HT1080 (cell line): ENCODE measurements at regions not wholly inside any gene's neighbourhood (a gene's known extent, or its start where the extent isn't known, plus 50 kb on each side); places are given as distances from the start of the nearest gene placed in this dataset.
A peak's percentile ranks its signal among the peaks of the same experiment; 100 is the strongest.

Source experiments
- DNase-seq: peaks from one replicate; pipeline ENCODE4 v3.0.0-alpha.2; 2015; ENCODE audit warnings: low read depth

- no peak for DNase-seq
Observed at GRCh38 chr2:42906111-42906556, 113.8 kb upstream of the HAAO start.

- no peak for DNase-seq
Observed at GRCh38 chr2:42905341-42906110, 113.1 kb upstream of the HAAO start.

- DNase-seq, result no peak
Observed at GRCh38 chr2:42904576-42904876, 112.1 kb upstream of the HAAO start.

GRCh38 chr2:42903821-42904575 lies 111.6 kb upstream of the HAAO start:
- no peak for DNase-seq

- no peak for DNase-seq
Observed at GRCh38 chr2:42902939-42903709, 110.7 kb upstream of the HAAO start.

GRCh38 chr2:42901076-42901640 lies 108.8 kb upstream of the HAAO start:
- DNase-seq, result peak; percentile 23

- no peak for DNase-seq
Observed at GRCh38 chr2:42900289-42900891, 108.0 kb upstream of the HAAO start.

- no peak for DNase-seq
Observed at GRCh38 chr2:42897358-42897757, 105.0 kb upstream of the HAAO start.

GRCh38 chr2:42895791-42896135 lies 103.4 kb upstream of the HAAO start:
- DNase-seq, result no peak

GRCh38 chr2:42895134-42895790 lies 102.9 kb upstream of the HAAO start:
- no peak for DNase-seq

- DNase-seq, result no peak
Observed at GRCh38 chr2:42893047-42893758, 100.8 kb upstream of the HAAO start.

GRCh38 chr2:42890791-42891355 lies 98.5 kb upstream of the HAAO start:
- no peak for DNase-seq

GRCh38 chr2:42888321-42889245 lies 96.2 kb upstream of the HAAO start:
- no peak for DNase-seq

- DNase-seq, result no peak
Observed at GRCh38 chr2:42886921-42887320, 94.5 kb upstream of the HAAO start.

GRCh38 chr2:42882756-42883155 lies 90.4 kb upstream of the HAAO start:
- DNase-seq, result no peak

- peak; percentile 71 for DNase-seq
Observed at GRCh38 chr2:42881732-42882131, 89.3 kb upstream of the HAAO start.

- no peak for DNase-seq
Observed at GRCh38 chr2:42880738-42881690, 88.6 kb upstream of the HAAO start.
